ENCODE measurements at regions not wholly inside any gene's neighbourhood (a gene's known extent, or its start where the extent isn't known, plus 50 kb on each side); places are given as distances from the start of the nearest gene placed in this dataset.

DNA sequence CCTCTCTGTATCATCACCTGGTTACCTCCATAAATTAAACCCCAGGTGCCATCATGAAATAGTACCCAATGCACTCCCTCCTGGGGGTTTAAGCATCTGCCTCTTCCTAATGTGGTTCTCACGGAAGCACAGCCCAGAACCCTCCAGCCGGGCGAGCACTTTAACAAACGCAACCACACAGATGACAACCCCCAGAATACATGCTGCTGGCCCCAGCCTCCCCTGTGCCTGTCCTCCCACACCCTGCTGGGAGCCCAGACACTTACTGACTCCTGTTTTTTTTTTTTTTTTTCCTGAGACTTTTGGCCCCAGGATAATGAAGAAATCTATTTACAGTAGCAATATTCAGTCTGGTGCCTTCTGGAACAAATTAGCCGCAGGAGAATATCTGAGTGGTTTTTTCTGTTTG is 50.0 kb upstream of the COL5A1 start:
- TF ChIP-seq, protein P1, sequence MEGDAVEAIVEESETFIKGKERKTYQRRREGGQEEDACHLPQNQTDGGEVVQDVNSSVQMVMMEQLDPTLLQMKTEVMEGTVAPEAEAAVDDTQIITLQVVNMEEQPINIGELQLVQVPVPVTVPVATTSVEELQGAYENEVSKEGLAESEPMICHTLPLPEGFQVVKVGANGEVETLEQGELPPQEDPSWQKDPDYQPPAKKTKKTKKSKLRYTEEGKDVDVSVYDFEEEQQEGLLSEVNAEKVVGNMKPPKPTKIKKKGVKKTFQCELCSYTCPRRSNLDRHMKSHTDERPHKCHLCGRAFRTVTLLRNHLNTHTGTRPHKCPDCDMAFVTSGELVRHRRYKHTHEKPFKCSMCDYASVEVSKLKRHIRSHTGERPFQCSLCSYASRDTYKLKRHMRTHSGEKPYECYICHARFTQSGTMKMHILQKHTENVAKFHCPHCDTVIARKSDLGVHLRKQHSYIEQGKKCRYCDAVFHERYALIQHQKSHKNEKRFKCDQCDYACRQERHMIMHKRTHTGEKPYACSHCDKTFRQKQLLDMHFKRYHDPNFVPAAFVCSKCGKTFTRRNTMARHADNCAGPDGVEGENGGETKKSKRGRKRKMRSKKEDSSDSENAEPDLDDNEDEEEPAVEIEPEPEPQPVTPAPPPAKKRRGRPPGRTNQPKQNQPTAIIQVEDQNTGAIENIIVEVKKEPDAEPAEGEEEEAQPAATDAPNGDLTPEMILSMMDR (IDR thresholded peaks at IDR 0.05): no peak
- no peak for TF ChIP-seq EP300 (IDR thresholded peaks at IDR 0.05)
- TF ChIP-seq POLR2A (IDR thresholded peaks at IDR 0.05): no peak
- no peak for TF ChIP-seq POLR2AphosphoS5 (IDR thresholded peaks at IDR 0.05)
